CD14-positive monocyte (primary cell): ENCODE measurements at regions not wholly inside any gene's neighbourhood (a gene's known extent, or its start where the extent isn't known, plus 50 kb on each side); places are given as distances from the start of the nearest gene placed in this dataset.

Experiments
- DNase-seq, 3 donors: peaks; one replicate each; pipeline ENCODE4 v3.0.0-alpha.2; 2011 to 2022
- H2AFZ ChIP-seq: 2 replicates; pipeline ENCODE4 v1.6.0; 2012; ENCODE audit warnings: mild to moderate bottlenecking, low read depth, low read length, inconsistent platforms; ENCODE audit not compliant: insufficient read depth, poor library complexity, severe bottlenecking
- H3K27ac ChIP-seq, 2 donors: 1 replicate in 1 of 2; 2 replicates in 1 of 2; pipeline ENCODE4 v1.5.1; 2012 to 2013; ENCODE audit warnings: low read length in 2 of 2, control low read depth in 1 of 2, inconsistent platforms in 1 of 2, low read depth in 1 of 2, mild to moderate bottlenecking in 1 of 2
- H3K27me3 ChIP-seq, 2 donors: one replicate each; pipeline versions ENCODE4 v1.6.0 to v1.6.1; 2011 to 2013; ENCODE audit warnings: low read length in 2 of 2; ENCODE audit not compliant: control insufficient read depth in 2 of 2, insufficient read depth in 2 of 2
- H3K36me3 ChIP-seq, 2 donors: replicated peaks in 1 of 2; 1 replicate in 1 of 2; 2 replicates in 1 of 2; pipeline versions ENCODE4 v1.5.1 to v1.6.1; 2012 to 2013; ENCODE audit warnings: low read length in 2 of 2, control low read depth in 1 of 2, inconsistent platforms in 1 of 2, mild to moderate bottlenecking in 1 of 2; ENCODE audit not compliant: insufficient read depth in 2 of 2, control insufficient read depth in 1 of 2
- H3K4me1 ChIP-seq, 2 donors: 1 replicate in 1 of 2; 2 replicates in 1 of 2; pipeline versions ENCODE4 v1.5.1 to v1.6.1; 2012 to 2013; ENCODE audit warnings: low read length in 2 of 2, control low read depth in 1 of 2, inconsistent platforms in 1 of 2, mild to moderate bottlenecking in 1 of 2, moderate library complexity in 1 of 2; ENCODE audit not compliant: insufficient read depth in 2 of 2, control insufficient read depth in 1 of 2
- H3K4me2 ChIP-seq: replicated peaks from 2 replicates; pipeline ENCODE3; 2012; ENCODE audit warnings: low read length, moderate library complexity, mild to moderate bottlenecking; ENCODE audit not compliant: poor library complexity, severe bottlenecking; ENCODE audit errors: extremely low read depth
- H3K4me3 ChIP-seq, 3 experiments: fragments of 200-600 bp in 1 of 3; sonication (generic) in 1 of 3; replicated peaks in 1 of 3; 1 replicate in 2 of 3; 2 replicates in 1 of 3; pipeline ENCODE4 v1.5.1; 2011 to 2013; ENCODE audit warnings: low read length in 3 of 3, mild to moderate bottlenecking in 3 of 3, control low read depth in 2 of 3, low read depth in 2 of 3, inconsistent platforms in 1 of 3, moderate library complexity in 1 of 3
- H3K79me2 ChIP-seq: 2 replicates; pipeline ENCODE4 v1.6.0; 2012; ENCODE audit warnings: mild to moderate bottlenecking, control low read depth, inconsistent platforms, low read length, moderate library complexity; ENCODE audit not compliant: insufficient read depth
- H3K9ac ChIP-seq: 2 replicates; pipeline ENCODE4 v1.6.0; 2017; ENCODE audit warnings: low read length, mild to moderate bottlenecking; ENCODE audit not compliant: insufficient read depth, poor library complexity, severe bottlenecking
- H3K9me3 ChIP-seq, 2 donors: replicated peaks in 1 of 2; 1 replicate in 1 of 2; 2 replicates in 1 of 2; pipeline versions ENCODE4 v1.5.1 to v1.6.1; 2012 to 2013; ENCODE audit warnings: low read length in 2 of 2, control low read depth in 1 of 2; ENCODE audit not compliant: control insufficient read depth in 1 of 2, insufficient read depth in 1 of 2
- H4K20me1 ChIP-seq: 2 replicates; pipeline ENCODE4 v1.6.0; 2012; ENCODE audit warnings: mild to moderate bottlenecking, low read length, control low read depth, moderate library complexity; ENCODE audit not compliant: insufficient read depth
- H3K27ac Mint-ChIP-seq, 7 donors: one replicate each; pipeline ENCODE4 v1.8.0; 2020; ENCODE audit warnings: mild to moderate bottlenecking in 7 of 7, mixed read lengths in 7 of 7, moderate library complexity in 6 of 7, inconsistent platforms in 2 of 7
- H3K27me3 Mint-ChIP-seq, 3 donors: one replicate each; pipeline ENCODE4 v1.8.0; 2021 to 2022; ENCODE audit warnings: low read depth in 3 of 3, mild to moderate bottlenecking in 3 of 3, mixed read lengths in 3 of 3, moderate library complexity in 3 of 3, inconsistent platforms in 1 of 3
- H3K36me3 Mint-ChIP-seq, 2 donors: one replicate each; pipeline ENCODE4 v1.8.0; 2020; ENCODE audit warnings: mixed read lengths in 2 of 2, inconsistent platforms in 1 of 2, mild to moderate bottlenecking in 1 of 2
- H3K4me1 Mint-ChIP-seq: one replicate; pipeline ENCODE4 v1.8.0; 2020; ENCODE audit warnings: mild to moderate bottlenecking, mixed read lengths
- H3K4me3 Mint-ChIP-seq, 2 donors: one replicate each; pipeline ENCODE4 v1.8.0; 2020; ENCODE audit warnings: mild to moderate bottlenecking in 2 of 2, mixed read lengths in 2 of 2, moderate library complexity in 1 of 2
- H3K9me3 Mint-ChIP-seq, 7 donors: one replicate each; pipeline ENCODE4 v1.8.0; 2020 to 2022; ENCODE audit warnings: mixed read lengths in 7 of 7, mild to moderate bottlenecking in 6 of 7, moderate library complexity in 6 of 7, inconsistent platforms in 2 of 7
- WGBS: methylation state at CpG from one replicate; pipeline ENCODE4 v1.1.5; 2013; ENCODE audit warnings: missing lambda C conversion rate; ENCODE audit not compliant: insufficient coverage; 5-methylcytosine and 5-hydroxymethylcytosine counted together
- intact Hi-C, 2 donors: fragments of 100-400 bp; cut with micrococcal nuclease; formaldehyde crosslinking; loops; one replicate each; pipeline versions ENCODE4 v1.15.0 to v1.15.1; 2023
- TF ChIP-seq, protein P1 (sequence below): fragments of 200-600 bp; IDR thresholded peaks from one replicate; pipeline ENCODE4 v1.8.0; 2022; ENCODE audit warnings: antibody characterized with exemption, mild to moderate bottlenecking

DNA sequence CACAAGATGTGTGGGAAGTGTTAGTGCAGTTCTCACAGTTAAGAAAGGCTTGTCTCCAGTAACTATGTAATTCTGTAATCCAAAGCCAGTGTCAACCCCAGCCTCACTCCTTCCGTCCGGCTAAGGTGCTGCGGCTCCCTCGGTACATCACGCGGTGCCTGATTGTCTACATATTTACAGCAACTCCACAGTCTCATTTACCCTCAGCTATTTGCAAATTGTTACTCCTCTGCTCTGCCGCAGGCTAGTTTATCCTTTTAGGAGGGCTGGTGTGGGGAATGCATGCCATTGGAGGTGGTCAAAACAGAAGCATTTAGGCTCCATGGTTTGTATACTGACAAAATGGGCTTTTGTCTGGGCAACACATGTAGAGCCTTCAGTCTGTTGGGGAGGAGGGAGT lies 358.3 kb downstream of the METTL15 start:
- Mint-ChIP-seq H3K36me3 (no peaks in the 10 kb centered on the region), H3K4me3 (no peak overlapping the region), H3K4me1 (no peaks in the 10 kb centered on the region), H3K27ac (no peak overlapping the region), H3K27me3 (no peaks in the 10 kb centered on the region), H3K9me3 (peaks cover 4 to 15% (median 7%) of the 10 kb centered on the region in 7 donors)
- 96% methylated on average over 4 of the region's 7 CpGs for WGBS
- H3K9me3 ChIP-seq: peaks cover 11% of the 10 kb centered on the region in 2 donors
- no peaks in the 10 kb centered on the region for H4K20me1 ChIP-seq
- H2AFZ ChIP-seq: no peak overlapping the region
- H3K4me2 ChIP-seq: no peak overlapping the region
- no peaks in the 10 kb centered on the region for H3K36me3 ChIP-seq
- H3K27me3 ChIP-seq: no peaks in the 10 kb centered on the region
- H3K4me1 ChIP-seq: no peaks in the 10 kb centered on the region
- H3K27ac ChIP-seq: no peak overlapping the region
- TF ChIP-seq, protein P1, sequence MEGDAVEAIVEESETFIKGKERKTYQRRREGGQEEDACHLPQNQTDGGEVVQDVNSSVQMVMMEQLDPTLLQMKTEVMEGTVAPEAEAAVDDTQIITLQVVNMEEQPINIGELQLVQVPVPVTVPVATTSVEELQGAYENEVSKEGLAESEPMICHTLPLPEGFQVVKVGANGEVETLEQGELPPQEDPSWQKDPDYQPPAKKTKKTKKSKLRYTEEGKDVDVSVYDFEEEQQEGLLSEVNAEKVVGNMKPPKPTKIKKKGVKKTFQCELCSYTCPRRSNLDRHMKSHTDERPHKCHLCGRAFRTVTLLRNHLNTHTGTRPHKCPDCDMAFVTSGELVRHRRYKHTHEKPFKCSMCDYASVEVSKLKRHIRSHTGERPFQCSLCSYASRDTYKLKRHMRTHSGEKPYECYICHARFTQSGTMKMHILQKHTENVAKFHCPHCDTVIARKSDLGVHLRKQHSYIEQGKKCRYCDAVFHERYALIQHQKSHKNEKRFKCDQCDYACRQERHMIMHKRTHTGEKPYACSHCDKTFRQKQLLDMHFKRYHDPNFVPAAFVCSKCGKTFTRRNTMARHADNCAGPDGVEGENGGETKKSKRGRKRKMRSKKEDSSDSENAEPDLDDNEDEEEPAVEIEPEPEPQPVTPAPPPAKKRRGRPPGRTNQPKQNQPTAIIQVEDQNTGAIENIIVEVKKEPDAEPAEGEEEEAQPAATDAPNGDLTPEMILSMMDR: no peak
- H3K4me3 ChIP-seq: no peak overlapping the region
- H3K79me2 ChIP-seq: no peaks in the 10 kb centered on the region
- intact Hi-C loops: no loop called here
- no peak for DNase-seq
- H3K9ac ChIP-seq: no peak overlapping the region

DNA sequence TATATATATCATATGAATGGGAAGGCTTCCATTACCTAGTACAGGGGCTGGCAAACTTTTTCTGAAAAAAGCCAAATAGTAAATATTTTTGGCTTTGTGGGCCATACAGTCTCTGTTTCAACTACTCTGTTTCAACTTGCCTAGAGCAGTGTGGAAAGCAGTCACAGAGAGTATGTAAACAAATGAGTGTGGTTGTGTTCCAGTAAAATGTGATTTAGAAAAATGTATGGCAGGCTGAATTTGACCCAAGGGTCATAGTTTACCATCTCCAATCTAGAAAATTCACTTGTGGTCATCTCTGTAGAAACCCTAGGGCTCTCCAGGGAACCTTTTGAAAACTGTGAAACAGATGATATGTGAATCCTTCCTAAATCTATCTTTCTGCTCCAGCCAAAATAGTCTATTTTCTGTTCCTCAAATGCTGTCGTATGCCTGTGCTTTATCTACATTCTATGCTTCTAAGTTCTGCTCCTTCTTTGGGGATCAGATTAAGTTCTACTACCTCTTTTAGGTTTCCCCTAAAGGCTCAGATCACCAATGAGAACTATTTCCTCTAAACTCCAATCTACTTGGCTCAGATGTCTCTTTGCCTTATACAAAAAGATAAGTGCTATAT lies 356.2 kb downstream of the METTL15 start:
- Histone ChIP-seq H3K79me2 (no peaks in the 10 kb centered on the region), H3K4me3 (no peak overlapping the region), H3K4me1 (no peaks in the 10 kb centered on the region), H3K9me3 (peaks cover 11% of the 10 kb centered on the region in 2 donors), H3K4me2 (no peak overlapping the region), H3K27me3 (no peaks in the 10 kb centered on the region), H3K9ac (no peak overlapping the region), H4K20me1 (no peaks in the 10 kb centered on the region), H3K36me3 (no peaks in the 10 kb centered on the region), H2AFZ (no peak overlapping the region), H3K27ac (no peak overlapping the region)
- Mint-ChIP-seq H3K36me3 (no peaks in the 10 kb centered on the region), H3K4me3 (no peak overlapping the region), H3K9me3 (peaks cover 5 to 13% (median 7%) of the 10 kb centered on the region in 7 donors), H3K27me3 (no peaks in the 10 kb centered on the region), H3K27ac (no peak overlapping the region), H3K4me1 (no peaks in the 10 kb centered on the region)
- intact Hi-C loops: no loop called here
- 29% methylated on average over 1 of the region's 1 CpG for WGBS
- DNase-seq: no peak
- TF ChIP-seq, protein P1: no peak
